22Rv1 (cell line): ENCODE measurements at regions not wholly inside any gene's neighbourhood (a gene's known extent, or its start where the extent isn't known, plus 50 kb on each side); places are given as distances from the start of the nearest gene placed in this dataset.
"Not testable (repeated sequence)": the region's sequence is repeated elsewhere in the genome, so short reads cannot be mapped to it uniquely, and the experiment has no call there.

Experiments
- H3K27ac ChIP-seq: fragments of 450-650 bp; 2 replicates; pipeline ENCODE4 v1.5.1; 2017
- CTCF ChIP-seq: fragments of 450-650 bp; IDR thresholded peaks from 2 replicates; pipeline ENCODE4 v1.5.1; 2017; ENCODE audit warnings: mild to moderate bottlenecking
- ZFX ChIP-seq: fragments of 450-650 bp; IDR thresholded peaks from 2 replicates; pipeline ENCODE4 v1.6.1; 2017; ENCODE audit warnings: antibody characterized with exemption, borderline replicate concordance

GRCh38 chr16:8130197-8130596, 460.1 kb downstream of the TMEM114 start:
- TF ChIP-seq CTCF (no peak), ZFX (no peak)
- H3K27ac ChIP-seq, result no peak overlapping the region

DNA sequence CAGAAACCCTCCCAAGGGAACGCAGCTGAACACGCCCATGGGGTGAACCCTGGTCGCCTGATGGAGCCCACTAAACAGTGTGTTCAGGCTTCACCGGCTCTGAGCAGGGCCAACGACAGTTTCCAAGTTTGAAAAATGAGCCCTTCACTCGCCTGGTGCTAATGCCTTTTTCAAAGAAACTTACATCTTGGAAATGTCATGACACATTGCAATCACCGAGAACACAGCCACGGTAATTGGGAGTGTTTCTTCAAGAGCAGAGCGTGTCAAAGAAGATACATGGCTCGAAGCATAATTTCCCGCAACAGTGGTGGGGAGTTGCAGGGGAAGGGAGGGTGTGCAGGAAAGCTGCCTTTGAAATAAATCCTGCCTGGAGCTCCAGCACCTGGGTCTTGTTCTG, 463.2 kb downstream of the TMEM114 start:
- TF ChIP-seq CTCF (no peak), ZFX (no peak)
- no peak overlapping the region for H3K27ac ChIP-seq

DNA sequence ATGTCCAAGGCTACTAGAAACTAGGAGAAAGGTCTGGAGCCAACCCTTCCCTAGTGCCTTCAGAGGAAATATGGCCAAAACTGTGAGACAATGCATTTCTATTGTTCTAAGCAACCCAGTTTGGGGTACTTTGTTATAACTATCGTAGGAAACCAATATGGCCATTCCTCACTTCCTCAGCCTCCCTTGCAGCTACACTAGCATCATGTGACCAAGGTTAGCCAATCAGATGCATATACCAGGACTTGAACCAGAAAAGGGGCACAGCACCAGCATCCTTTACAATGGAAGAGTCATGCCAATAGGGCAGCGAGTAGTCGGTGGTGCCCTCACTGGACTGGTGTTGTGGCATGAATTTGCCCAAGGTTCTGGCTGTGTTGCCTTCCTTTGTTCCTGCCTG, 464.0 kb downstream of the TMEM114 start:
- no peak for TF ChIP-seq CTCF
- TF ChIP-seq ZFX, result no peak
- H3K27ac ChIP-seq, result no peak overlapping the region

GRCh38 chr16:8120001-8120400, 470.3 kb downstream of the TMEM114 start:
- TF ChIP-seq CTCF, result no peak
- TF ChIP-seq ZFX, result no peak
- no peak overlapping the region for H3K27ac ChIP-seq

DNA sequence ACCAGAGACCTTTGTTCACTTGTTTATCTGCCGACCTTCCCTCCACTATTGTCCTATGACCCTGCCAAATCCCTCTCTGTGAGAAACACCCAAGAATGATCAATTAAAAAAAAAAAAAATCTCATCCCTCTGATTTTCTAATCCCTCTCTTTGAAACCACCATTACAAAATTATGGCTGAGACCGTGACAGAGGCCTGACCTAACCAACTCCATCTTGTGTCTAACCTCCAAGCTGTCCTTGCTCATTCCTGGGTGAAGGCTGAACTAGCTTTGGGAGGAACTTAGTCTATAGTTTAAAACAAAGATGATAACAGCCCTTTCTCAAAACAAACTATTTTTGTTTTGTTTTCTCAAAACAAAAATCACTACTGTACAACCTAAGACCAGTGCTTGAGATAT, 474.5 kb downstream of the TMEM114 start:
- no peak overlapping the region for H3K27ac ChIP-seq
- TF ChIP-seq CTCF (no peak), ZFX (no peak)

DNA sequence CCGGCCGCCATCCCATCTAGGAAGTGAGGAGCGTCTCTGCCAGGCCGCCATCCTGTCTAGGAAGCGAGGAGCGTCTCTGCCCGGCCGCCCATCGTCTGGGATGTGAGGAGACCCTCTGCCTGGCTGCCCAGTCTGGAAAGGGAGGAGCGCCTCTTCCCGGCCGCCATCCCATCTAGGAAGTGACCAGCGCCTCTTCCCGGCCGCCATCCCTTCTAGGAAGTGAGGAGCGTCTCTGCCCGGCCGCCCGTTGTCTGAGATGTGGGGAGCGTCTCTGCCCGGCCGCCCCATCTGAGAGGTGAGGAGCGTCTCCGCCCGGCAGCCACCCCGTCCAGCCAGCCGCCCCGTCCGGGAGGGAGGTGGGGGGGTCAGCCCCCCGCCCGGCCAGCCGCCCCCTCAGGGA, 475.4 kb downstream of the TMEM114 start:
- H3K27ac ChIP-seq, result not testable (repeated sequence)

DNA sequence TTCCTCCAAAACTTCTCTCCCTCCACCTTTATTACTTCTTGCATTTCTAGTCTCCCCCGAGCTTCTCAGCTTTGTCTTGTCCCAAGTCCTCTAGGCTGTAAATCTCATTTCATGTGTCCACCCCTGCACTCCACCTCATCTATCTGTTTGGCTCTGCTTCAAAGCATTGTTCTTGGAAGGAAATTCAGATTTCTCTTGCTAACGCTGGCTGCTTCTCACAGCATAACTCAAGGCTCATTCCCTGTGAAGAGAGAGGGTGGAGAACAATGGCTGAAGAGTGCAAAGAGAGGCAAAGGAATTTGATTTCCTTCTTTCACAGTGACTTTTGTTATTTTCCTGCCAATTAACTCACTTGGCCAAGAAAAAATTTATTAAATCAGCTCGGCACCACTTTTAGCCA, 476.5 kb downstream of the TMEM114 start:
- no peak overlapping the region for H3K27ac ChIP-seq
- no peak for TF ChIP-seq ZFX
- no peak for TF ChIP-seq CTCF

DNA sequence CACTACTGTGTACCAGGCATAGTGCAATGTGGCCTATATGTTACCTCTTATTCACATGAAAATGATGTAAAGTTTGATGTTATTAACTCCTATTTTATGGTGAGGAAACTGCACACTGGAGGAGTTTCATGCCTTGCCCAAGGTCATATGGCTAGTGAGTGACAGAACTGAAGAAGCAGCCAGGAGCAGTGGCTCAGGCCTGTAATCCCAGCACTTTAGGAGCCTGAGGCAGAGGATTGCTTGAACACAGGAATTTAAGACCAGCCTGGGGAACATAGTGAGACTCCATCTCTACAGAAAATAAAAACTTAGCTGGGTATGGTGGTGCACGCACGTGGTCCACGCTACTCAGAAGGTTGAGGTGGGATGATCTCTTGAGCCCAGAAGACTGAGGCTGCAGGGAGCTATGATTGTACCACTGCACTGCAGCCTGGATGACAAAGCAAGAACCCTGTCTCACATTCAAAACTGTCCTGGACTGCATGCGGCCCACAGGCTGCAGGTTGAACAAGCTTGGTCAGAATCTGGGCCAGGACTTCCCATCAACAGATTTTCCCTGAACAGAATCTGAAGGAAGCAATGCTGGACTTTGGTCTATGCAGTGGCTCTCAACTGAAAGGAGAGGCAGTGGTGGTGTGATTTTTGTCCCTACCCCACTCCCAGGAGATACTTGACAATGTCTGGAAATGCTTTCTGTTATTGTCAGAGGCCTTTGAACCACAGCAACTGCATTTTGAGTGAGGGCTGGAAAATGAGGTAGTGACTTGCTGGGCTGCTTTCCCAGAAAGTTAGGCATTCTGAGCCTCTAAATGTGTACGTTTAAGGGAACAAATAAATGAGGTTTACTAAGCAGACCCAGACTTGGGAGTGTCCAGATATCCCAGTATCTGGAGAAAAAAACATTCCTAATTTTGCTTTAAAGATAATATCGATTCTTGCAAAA, 479.5 kb downstream of the TMEM114 start:
- no peak overlapping the region for H3K27ac ChIP-seq
- TF ChIP-seq CTCF (no peak), ZFX (no peak)
